ENCODE measurements at regions not wholly inside any gene's neighbourhood (a gene's known extent, or its start where the extent isn't known, plus 50 kb on each side); places are given as distances from the start of the nearest gene placed in this dataset.

DNA sequence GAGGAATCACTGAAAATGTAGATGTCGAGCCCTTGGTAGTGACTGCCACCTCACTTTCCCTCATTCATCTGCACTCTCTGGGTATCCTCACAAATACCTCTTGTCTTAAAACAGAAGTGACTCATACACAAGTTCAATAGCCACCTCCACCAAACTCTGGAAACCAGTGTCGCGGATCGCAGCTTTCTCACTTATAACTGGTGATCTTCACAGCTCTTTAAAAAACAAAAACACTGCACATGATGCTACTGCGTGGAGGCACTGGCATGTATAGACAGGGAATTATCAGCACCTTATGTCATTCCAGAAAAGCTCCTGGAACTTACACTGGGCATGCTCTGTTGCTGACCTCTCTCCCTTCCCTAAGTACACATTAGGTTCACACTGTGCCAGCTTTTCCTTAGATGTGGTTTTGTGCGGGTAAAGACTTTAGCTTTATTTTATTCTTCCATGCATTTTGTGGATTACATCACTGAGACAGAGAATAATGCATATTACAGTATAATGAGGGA lies 425.5 kb upstream of the CADM1 start:
- no peaks in the 10 kb centered on the region for H3K36me3 ChIP-seq (ENCODE audit: control insufficient read depth in 1 of 2, insufficient read depth in 2 of 2, low read length in 2 of 2)
- no peak overlapping the region for H3K14ac ChIP-seq (ENCODE audit: low read length)
- no peaks in the 10 kb centered on the region for H3K4me1 ChIP-seq (ENCODE audit: control insufficient read depth in 1 of 2, insufficient read depth in 2 of 2, low read length in 2 of 2)
- no peak overlapping the region for H2BK5ac ChIP-seq (ENCODE audit: low read depth, low read length, poor library complexity)
- no peaks in the 10 kb centered on the region for H3K79me2 ChIP-seq (ENCODE audit: control insufficient read depth, insufficient read depth, low read length, poor library complexity)
- WGBS (ENCODE audit: extremely low coverage, insufficient coverage, insufficient read length) = no CpG with 5 or more reads among the region's 6 CpGs
- H3K27me3 ChIP-seq (ENCODE audit: insufficient read depth, low read length) = no peaks in the 10 kb centered on the region
- no peak overlapping the region for H2BK120ac ChIP-seq (ENCODE audit: insufficient read depth, low read length, poor library complexity)
- no peak overlapping the region for H3K4ac ChIP-seq (ENCODE audit: low read depth, low read length)
- no peak overlapping the region for H3K27ac ChIP-seq (ENCODE audit: low read depth, low read length)
- H3K18ac ChIP-seq (ENCODE audit: low read length) = no peak overlapping the region
- no peak overlapping the region for H3K4me3 ChIP-seq (ENCODE audit: low read depth, low read length)
- H3K79me1 ChIP-seq (ENCODE audit: low read length) = no peaks in the 10 kb centered on the region
- H4K91ac ChIP-seq (ENCODE audit: low read depth, low read length) = no peak overlapping the region
- DNase-seq = no peak
- no peak overlapping the region for H4K8ac ChIP-seq (ENCODE audit: low read depth, low read length)
- H3K9me3 ChIP-seq (ENCODE audit: insufficient read depth, low read depth, low read length) = no peaks in the 10 kb centered on the region
- H4K12ac ChIP-seq (ENCODE audit: low read depth, low read length) = no peak overlapping the region
- H3K9ac ChIP-seq (ENCODE audit: low read length) = no peak overlapping the region
- no peak overlapping the region for H3K23ac ChIP-seq (ENCODE audit: low read length)
- H2AFZ ChIP-seq (ENCODE audit: insufficient read depth, low read length, poor library complexity) = no peak overlapping the region
- no peak overlapping the region for H2BK12ac ChIP-seq (ENCODE audit: low read length)
- no peak overlapping the region for H2AK5ac ChIP-seq (ENCODE audit: low read length)
- no peak overlapping the region for H3K4me2 ChIP-seq (ENCODE audit: low read length)

DNA sequence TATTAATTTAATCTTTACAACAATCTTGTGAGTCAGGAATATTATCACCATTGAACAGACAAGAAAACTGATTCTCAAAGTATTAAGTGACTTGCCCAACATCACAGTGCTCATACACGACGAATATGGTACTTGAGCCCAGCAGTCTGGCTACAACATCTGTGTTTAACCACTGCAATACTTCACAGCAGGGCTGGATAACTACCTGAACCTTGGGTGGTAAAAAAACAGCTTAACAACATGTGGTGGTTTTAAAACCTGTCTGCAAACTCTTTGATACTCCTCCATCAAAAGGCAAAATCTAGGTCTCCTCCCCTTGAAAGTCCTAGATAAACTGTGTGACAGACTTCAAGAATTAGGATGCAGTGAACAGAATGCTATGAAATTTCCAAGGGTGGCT lies 424.6 kb upstream of the CADM1 start:
- Histone ChIP-seq H3K27ac (ENCODE audit: low read depth, low read length) (no peak overlapping the region), H3K9ac (ENCODE audit: low read length) (no peak overlapping the region), H3K18ac (ENCODE audit: low read length) (no peak overlapping the region), H3K4me2 (ENCODE audit: low read length) (no peak overlapping the region), H4K12ac (ENCODE audit: low read depth, low read length) (no peak overlapping the region), H2AK5ac (ENCODE audit: low read length) (no peak overlapping the region), H3K4ac (ENCODE audit: low read depth, low read length) (no peak overlapping the region), H4K8ac (ENCODE audit: low read depth, low read length) (no peak overlapping the region), H3K79me2 (ENCODE audit: control insufficient read depth, insufficient read depth, low read length, poor library complexity) (no peaks in the 10 kb centered on the region), H2AFZ (ENCODE audit: insufficient read depth, low read length, poor library complexity) (no peak overlapping the region), H3K27me3 (ENCODE audit: insufficient read depth, low read length) (no peaks in the 10 kb centered on the region), H2BK5ac (ENCODE audit: low read depth, low read length, poor library complexity) (no peak overlapping the region), H3K4me1 (ENCODE audit: control insufficient read depth in 1 of 2, insufficient read depth in 2 of 2, low read length in 2 of 2) (no peaks in the 10 kb centered on the region), H3K36me3 (ENCODE audit: control insufficient read depth in 1 of 2, insufficient read depth in 2 of 2, low read length in 2 of 2) (no peaks in the 10 kb centered on the region), H2BK12ac (ENCODE audit: low read length) (no peak overlapping the region), H4K91ac (ENCODE audit: low read depth, low read length) (no peak overlapping the region), H3K4me3 (ENCODE audit: low read depth, low read length) (no peak overlapping the region), H3K9me3 (ENCODE audit: insufficient read depth, low read depth, low read length) (no peaks in the 10 kb centered on the region), H2BK120ac (ENCODE audit: insufficient read depth, low read length, poor library complexity) (no peak overlapping the region), H3K23ac (ENCODE audit: low read length) (no peak overlapping the region), H3K14ac (ENCODE audit: low read length) (no peak overlapping the region), H3K79me1 (ENCODE audit: low read length) (no peaks in the 10 kb centered on the region)
- WGBS (ENCODE audit: extremely low coverage, insufficient coverage, insufficient read length) = no CpG with 5 or more reads among the region's 2 CpGs
- DNase-seq = no peak

DNA sequence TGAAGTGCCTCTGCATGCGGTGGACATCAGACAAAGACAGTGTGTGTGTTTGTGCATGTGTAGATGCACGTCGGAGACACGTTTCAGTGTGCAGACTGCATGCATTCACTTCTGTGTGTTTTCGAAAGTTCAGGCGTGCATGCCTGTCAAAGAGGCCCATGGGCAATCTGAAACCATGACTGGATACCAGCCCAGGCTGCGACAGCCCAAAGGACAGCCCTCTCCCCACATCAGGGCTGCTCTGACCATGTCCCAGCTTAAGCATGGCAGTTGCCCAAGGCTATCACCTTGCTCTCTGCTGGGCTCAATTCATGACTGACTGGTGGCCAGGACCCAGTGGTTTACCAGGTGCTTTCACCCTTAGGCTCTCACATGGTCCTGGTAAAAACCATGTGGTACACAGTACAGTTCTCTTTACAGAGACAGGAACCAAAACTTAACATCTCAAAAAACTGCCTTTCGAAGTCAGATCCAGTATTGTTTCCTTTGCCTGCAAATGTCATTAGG lies 423.7 kb upstream of the CADM1 start:
- Histone ChIP-seq H3K14ac (ENCODE audit: low read length) (no peak overlapping the region), H3K36me3 (ENCODE audit: control insufficient read depth in 1 of 2, insufficient read depth in 2 of 2, low read length in 2 of 2) (no peaks in the 10 kb centered on the region), H3K79me1 (ENCODE audit: low read length) (no peaks in the 10 kb centered on the region), H2BK12ac (ENCODE audit: low read length) (no peak overlapping the region), H3K4ac (ENCODE audit: low read depth, low read length) (no peak overlapping the region), H3K4me3 (ENCODE audit: low read depth, low read length) (no peak overlapping the region), H4K91ac (ENCODE audit: low read depth, low read length) (no peak overlapping the region), H3K4me2 (ENCODE audit: low read length) (no peak overlapping the region), H3K79me2 (ENCODE audit: control insufficient read depth, insufficient read depth, low read length, poor library complexity) (no peaks in the 10 kb centered on the region), H2BK120ac (ENCODE audit: insufficient read depth, low read length, poor library complexity) (no peak overlapping the region), H4K8ac (ENCODE audit: low read depth, low read length) (no peak overlapping the region), H2AFZ (ENCODE audit: insufficient read depth, low read length, poor library complexity) (no peak overlapping the region), H3K4me1 (ENCODE audit: control insufficient read depth in 1 of 2, insufficient read depth in 2 of 2, low read length in 2 of 2) (no peaks in the 10 kb centered on the region), H4K12ac (ENCODE audit: low read depth, low read length) (no peak overlapping the region), H3K9me3 (ENCODE audit: insufficient read depth, low read depth, low read length) (no peaks in the 10 kb centered on the region), H3K27ac (ENCODE audit: low read depth, low read length) (no peak overlapping the region), H3K18ac (ENCODE audit: low read length) (no peak overlapping the region), H3K9ac (ENCODE audit: low read length) (no peak overlapping the region), H3K23ac (ENCODE audit: low read length) (no peak overlapping the region), H3K27me3 (ENCODE audit: insufficient read depth, low read length) (no peaks in the 10 kb centered on the region), H2BK5ac (ENCODE audit: low read depth, low read length, poor library complexity) (no peak overlapping the region), H2AK5ac (ENCODE audit: low read length) (no peak overlapping the region)
- no peak for DNase-seq
- no CpG with 5 or more reads among the region's 8 CpGs for WGBS (ENCODE audit: extremely low coverage, insufficient coverage, insufficient read length)

DNA sequence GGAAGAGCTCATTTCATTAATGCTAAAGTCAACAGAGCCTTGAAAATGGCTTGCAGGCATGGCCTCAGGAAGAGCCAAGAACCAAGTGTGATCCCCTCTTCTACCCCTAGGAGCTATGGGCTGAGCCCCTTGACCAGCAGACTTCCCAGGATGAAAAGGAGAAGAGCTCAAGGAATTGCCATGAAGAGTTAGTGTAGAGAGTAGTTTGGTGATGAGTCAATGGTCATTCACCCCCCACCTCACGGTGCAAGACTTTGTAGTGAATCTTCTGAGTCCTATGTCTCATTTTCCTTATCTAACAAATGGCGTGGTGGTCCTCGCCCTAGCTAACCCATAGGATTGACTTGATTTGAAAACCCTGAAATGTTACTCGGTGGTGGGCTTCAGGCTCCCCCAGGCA lies 422.4 kb upstream of the CADM1 start:
- Histone ChIP-seq H2BK120ac (ENCODE audit: insufficient read depth, low read length, poor library complexity) (no peak overlapping the region), H3K27ac (ENCODE audit: low read depth, low read length) (no peak overlapping the region), H3K79me1 (ENCODE audit: low read length) (no peaks in the 10 kb centered on the region), H3K9me3 (ENCODE audit: insufficient read depth, low read depth, low read length) (no peaks in the 10 kb centered on the region), H4K12ac (ENCODE audit: low read depth, low read length) (no peak overlapping the region), H3K23ac (ENCODE audit: low read length) (no peak overlapping the region), H2AK5ac (ENCODE audit: low read length) (no peak overlapping the region), H3K79me2 (ENCODE audit: control insufficient read depth, insufficient read depth, low read length, poor library complexity) (no peaks in the 10 kb centered on the region), H3K4ac (ENCODE audit: low read depth, low read length) (no peak overlapping the region), H3K4me3 (ENCODE audit: low read depth, low read length) (no peak overlapping the region), H3K27me3 (ENCODE audit: insufficient read depth, low read length) (no peaks in the 10 kb centered on the region), H3K9ac (ENCODE audit: low read length) (no peak overlapping the region), H2AFZ (ENCODE audit: insufficient read depth, low read length, poor library complexity) (no peak overlapping the region), H2BK12ac (ENCODE audit: low read length) (no peak overlapping the region), H3K4me2 (ENCODE audit: low read length) (no peak overlapping the region), H3K14ac (ENCODE audit: low read length) (no peak overlapping the region), H3K36me3 (ENCODE audit: control insufficient read depth in 1 of 2, insufficient read depth in 2 of 2, low read length in 2 of 2) (no peaks in the 10 kb centered on the region), H2BK5ac (ENCODE audit: low read depth, low read length, poor library complexity) (no peak overlapping the region), H3K4me1 (ENCODE audit: control insufficient read depth in 1 of 2, insufficient read depth in 2 of 2, low read length in 2 of 2) (no peaks in the 10 kb centered on the region), H4K91ac (ENCODE audit: low read depth, low read length) (no peak overlapping the region), H4K8ac (ENCODE audit: low read depth, low read length) (no peak overlapping the region), H3K18ac (ENCODE audit: low read length) (no peak overlapping the region)
- no peak for DNase-seq
- no CpG with 5 or more reads among the region's 4 CpGs for WGBS (ENCODE audit: extremely low coverage, insufficient coverage, insufficient read length)

All from trophoblast cell (in vitro differentiated cells and primary cell).